Transverse colon (tissue), 4 donors: ENCODE measurements at regions not wholly inside any gene's neighbourhood (a gene's known extent, or its start where the extent isn't known, plus 50 kb on each side); places are given as distances from the start of the nearest gene placed in this dataset.

ENCODE experiments used
- CTCF ChIP-seq, 5 experiments: fragments of 200-600 bp in 3 of 5; fragments of 450-650 bp in 2 of 5; sonication (generic) in 3 of 5; IDR thresholded peaks; 1 replicate in 2 of 5; 2 replicates in 3 of 5; pipeline ENCODE4 v1.5.1; 2016 to 2017; ENCODE audit warnings: antibody characterized with exemption in 5 of 5, inconsistent platforms in 3 of 5, mild to moderate bottlenecking in 2 of 5, moderate library complexity in 1 of 5
- POLR2A ChIP-seq: fragments of 450-650 bp; IDR thresholded peaks from one replicate; pipeline ENCODE4 v1.6.1; 2016; ENCODE audit warnings: antibody characterized with exemption, mild to moderate bottlenecking, moderate library complexity
- POLR2AphosphoS5 ChIP-seq, 3 donors: sonication (generic); formaldehyde crosslinking; IDR thresholded peaks; one replicate each; pipeline ENCODE4 v1.6.1; 2016; ENCODE audit warnings: antibody characterized with exemption in 3 of 3

GRCh38 chr9:118689280-118689679 lies 680.0 kb downstream of the BRINP1 start:
- TF ChIP-seq POLR2AphosphoS5 (IDR thresholded peaks at IDR 0.05) (no peak), CTCF (IDR thresholded peaks at IDR 0.05) (no peak), POLR2A (no peak)
